PC-3 (cell line): ENCODE measurements at regions not wholly inside any gene's neighbourhood (a gene's known extent, or its start where the extent isn't known, plus 50 kb on each side); places are given as distances from the start of the nearest gene placed in this dataset.
"Not testable (repeated sequence)": the region's sequence is repeated elsewhere in the genome, so short reads cannot be mapped to it uniquely, and the experiment has no call there.

Experiments used
- CTCF ChIP-seq: fragments of 300-600 bp; sonication (generic); conservative IDR thresholded peaks from 2 replicates; pipeline ENCODE4 v1.5.1; 2017; ENCODE audit warnings: antibody characterized with exemption, low read depth, mild to moderate bottlenecking, low read length
- EZH2 ChIP-seq: fragments of 300-600 bp; sonication (generic); IDR thresholded peaks from one replicate; pipeline ENCODE4 v1.6.1; 2017; ENCODE audit warnings: antibody characterized with exemption, mild to moderate bottlenecking, low read length; ENCODE audit not compliant: unreplicated experiment
- EZH2phosphoT487 ChIP-seq: fragments of 300-600 bp; sonication (generic); IDR thresholded peaks from 2 replicates; pipeline ENCODE4 v1.6.1; 2018; ENCODE audit warnings: mild to moderate bottlenecking, antibody characterized with exemption, low read length, borderline replicate concordance

GRCh38 chr2:242071377-242071776, 201.8 kb downstream of the RTP5 start:
- TF ChIP-seq CTCF, EZH2, EZH2phosphoT487: not testable (repeated sequence)
